ENCODE measurements at regions not wholly inside any gene's neighbourhood (a gene's known extent, or its start where the extent isn't known, plus 50 kb on each side); places are given as distances from the start of the nearest gene placed in this dataset.
"Not testable (repeated sequence)": the region's sequence is repeated elsewhere in the genome, so short reads cannot be mapped to it uniquely, and the experiment has no call there.

DNA sequence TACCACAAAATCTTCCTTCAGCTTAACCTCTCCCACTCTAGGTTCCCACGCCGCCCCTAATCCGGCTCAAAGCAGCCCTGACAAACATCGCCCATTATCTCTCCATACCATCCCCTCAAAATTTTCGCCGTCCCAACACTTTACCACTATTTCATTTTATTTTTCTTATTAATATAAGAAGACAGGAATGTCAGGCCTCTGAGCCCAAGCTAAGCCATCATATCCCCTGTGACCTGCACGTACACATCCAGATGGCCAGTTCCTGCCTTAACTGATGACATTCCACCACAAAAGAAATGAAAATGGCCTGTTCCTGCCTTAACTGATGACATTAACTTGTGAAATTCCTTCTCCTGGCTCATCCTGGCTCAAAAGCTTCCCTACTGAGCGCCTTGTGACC lies 243.4 kb upstream of the PROK2 start:
- not testable (repeated sequence) for DNase-seq

DNA sequence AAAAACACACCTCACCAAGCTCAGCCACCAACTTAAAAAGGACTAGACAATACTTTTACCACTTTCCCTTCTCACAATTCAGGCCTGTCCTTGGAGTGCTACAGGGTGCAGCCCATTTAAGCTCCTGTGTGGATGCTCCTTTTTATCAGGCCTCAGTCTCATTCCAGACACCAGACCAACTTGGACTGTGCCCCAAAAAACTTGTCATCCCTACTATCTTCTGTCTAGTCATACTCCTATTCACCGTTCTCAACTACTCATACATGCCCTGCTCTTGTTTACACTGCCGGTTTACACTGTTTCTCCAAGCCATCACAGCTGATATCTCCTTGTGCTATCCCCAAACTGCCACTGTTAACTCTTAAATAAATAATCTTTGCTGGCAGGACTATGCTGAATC lies 242.8 kb upstream of the PROK2 start:
- DNase-seq, result not testable (repeated sequence)

DNA sequence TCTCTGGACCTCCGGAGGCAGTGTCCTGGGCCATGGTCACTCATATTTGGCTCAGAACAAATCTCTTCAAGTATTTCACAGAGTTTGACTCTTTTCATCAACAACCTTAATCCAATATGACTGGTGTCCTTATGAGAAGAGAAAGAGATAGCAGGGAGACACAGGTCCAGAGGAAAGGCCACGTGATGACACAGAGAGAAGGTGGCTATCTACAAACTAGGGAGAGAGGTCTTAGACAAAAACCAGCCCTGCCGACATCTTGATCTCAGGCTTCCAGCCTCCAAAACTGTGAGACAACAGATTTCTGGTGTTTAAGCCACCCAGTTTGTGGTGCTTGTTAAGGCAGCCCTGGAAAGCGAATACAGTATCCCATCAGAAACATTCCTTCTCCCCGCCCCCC lies 237.1 kb upstream of the PROK2 start:
- no peak for DNase-seq

DNA sequence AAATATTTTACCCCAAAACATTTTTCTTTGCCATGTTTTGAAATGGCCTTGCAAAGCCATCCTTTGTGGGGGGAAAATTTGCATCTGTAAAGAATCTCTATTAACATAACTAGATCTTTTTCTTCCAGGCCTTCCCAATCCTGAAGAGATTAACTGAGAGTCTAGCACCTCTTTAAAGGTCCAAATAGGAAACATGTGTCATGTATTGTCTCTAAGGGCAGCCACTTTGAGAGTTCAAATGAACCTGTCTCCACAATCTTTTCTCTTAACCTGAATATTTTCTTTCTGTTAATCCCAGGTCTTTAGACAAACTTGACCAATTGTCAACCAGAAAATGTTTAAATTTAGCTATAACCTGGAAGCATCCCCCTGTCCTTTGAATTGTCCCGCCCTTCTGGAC lies 236.6 kb upstream of the PROK2 start:
- no peak for DNase-seq

DNA sequence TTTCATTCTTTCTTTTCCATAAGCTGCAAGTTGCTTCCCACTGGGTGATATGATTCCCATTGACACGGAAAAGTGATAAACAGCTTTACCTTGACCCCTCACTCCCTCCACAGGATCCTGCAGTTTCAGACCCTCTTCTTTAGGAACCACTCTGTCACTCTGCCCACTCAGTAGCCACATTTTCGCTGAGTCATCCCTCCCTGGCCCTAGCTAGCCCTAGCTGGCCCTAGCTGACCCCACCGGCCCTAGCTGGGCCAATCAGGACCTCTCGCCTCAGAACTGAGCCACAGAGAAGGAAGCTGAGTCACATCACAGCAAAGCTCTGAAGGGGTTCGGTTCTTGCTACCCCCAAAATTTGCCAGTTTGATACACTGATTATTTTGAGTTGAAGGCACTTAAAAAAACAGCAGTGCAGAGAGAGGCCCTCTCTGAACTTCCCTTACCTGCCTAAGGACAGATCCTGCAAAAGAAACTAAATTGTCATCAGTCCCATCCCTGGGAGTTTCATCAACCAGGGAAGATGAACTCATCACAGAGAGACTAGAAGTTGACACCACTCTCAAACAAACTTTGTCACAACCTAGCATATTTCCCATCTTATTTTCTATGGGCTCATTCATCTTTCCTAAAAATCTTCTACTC lies 233.5 kb upstream of the PROK2 start:
- DNase-seq, result no peak

DNA sequence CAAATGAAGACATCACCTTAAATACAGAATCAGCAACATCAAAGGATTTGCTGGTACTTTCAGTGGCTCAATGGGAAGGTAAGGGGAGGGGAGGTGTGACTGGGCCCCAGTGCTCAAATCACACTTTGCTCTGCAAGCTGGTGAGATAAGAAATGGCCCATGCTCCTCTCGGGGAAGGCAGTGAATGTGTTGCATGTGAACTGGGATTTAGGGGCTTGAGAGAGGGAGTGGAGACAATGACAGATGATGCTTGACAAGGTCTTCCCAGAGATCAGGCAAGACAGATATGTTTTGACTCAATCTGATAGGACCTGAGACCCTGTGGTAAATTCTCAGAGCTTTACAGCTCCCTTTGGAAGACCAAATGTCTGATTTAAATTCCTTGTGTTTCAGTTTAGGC lies 233.0 kb upstream of the PROK2 start:
- DNase-seq, result no peak

DNA sequence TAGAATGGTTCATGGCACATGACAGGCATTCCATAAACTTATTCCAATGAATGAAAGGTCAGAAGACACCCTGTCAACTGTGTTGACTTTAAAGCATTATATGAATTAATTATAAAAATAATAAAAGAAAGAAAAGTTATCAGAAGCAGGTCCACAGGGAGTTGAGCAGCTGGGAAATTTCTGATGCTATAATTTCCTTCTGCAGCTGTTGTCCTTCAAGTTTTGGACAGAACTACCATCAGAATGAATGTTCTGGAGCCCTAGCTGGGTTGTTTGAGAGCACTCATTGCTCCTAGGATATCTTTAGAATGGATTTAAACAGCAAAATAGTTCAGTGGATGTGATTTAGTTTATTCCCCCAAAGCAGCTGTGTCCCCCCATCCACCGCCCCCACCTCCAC lies 232.4 kb upstream of the PROK2 start:
- DNase-seq, result no peak

DNA sequence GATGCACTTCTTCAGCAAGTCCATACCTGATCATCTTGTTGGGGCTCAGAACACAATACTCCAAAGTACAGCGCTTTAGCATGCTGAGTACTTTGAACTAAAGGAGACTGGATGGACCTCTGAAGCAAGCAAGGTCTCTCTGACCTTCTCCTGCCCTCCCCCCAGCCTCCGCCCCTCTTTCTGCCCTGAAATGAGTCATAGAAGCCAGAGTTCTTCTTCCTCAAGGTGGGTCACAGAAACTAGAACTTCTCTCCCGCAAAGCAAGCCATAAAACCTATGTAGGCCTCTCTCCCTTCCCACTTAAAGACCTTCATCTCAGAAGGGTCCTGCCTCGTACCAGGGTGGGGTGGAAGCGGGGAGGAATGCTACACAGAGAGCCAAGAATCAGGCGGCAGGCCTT lies 230.5 kb upstream of the PROK2 start:
- no peak for DNase-seq

DNA sequence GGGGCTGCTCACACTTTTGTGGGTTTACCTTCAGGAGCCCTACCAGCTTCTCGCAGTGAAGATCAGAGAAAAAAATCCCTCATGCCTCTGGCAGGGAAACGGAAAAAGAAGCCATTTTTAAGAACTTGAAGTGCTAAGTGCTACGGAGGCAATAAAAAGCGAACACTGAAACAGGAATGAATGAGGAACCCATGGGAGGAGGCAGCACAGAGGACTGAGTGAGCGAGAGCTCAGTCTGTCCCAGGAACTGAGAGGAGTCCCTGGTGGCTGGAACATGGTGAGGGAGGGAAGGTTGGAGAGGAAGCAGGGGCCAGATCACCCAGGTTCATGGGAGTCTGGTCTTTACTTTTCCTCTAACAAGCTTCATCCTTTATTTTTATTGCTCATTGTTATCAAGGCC lies 228.1 kb upstream of the PROK2 start:
- DNase-seq, result no peak

DNA sequence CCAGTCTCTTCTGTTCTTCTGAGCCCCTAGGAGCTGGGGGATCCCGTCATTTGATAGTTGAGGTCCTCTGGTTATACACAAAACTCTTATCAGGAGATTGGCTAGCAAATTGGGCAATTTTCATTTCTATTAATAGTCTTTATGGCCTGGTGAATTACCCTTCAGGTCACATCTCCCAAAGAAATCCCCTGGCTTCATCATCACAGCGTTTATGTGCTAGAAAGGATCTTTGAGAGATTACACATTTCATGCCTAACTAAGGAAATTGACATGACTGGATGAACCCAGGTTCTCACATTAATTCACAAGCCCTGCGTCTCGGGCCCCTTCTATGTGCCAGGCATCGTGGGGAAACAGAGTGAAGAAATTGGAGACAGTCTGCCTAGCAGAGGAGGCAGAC lies 227.4 kb upstream of the PROK2 start:
- DNase-seq, result no peak

DNA sequence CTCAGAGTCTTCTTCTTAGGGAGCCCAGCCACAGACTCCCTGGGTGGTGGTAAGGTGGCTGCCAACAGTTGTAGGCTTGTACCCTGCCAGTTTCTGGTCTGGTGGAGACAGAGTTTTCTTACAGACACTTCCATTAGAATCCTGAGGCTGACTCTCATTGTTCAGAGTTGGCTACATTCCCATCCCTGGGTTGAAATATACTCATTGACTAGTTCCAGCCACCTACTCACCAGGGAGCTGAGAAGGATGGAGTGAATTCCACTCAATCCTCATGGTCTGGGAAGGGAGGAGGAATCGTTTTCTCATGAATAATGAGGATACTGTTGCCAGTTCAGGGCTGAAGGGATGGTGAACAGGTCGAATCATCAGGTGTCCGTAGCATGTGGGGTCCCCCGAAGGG lies 226.5 kb upstream of the PROK2 start:
- DNase-seq, result no peak

DNA sequence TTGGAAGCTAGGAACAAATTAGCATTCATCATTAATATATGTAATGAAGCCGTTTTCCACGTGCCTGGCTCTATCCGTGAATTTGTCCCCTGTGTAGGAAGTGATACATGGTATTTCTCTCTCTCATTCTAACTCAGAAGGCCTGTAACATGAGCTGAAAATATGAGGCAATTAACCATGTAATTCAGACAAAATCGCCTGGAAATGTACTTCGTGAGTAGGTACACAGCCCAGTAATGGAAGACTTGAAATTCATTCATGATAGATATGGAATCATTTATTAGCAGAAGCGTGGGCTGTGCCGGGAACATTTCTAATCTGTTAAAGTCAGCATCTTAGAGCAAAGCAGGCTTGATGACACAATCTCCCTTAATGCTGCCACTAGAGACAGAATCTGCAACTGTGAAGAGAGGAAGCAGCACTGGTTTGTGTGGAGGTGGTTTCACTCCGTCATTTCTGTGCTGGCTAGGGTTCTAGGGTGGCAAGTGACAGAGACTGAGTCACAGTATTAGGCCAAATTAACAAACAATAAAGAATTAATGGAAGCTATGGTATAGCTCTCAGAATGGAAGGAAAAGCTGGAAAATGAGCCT lies 225.0 kb upstream of the PROK2 start:
- no peak for DNase-seq

DNA sequence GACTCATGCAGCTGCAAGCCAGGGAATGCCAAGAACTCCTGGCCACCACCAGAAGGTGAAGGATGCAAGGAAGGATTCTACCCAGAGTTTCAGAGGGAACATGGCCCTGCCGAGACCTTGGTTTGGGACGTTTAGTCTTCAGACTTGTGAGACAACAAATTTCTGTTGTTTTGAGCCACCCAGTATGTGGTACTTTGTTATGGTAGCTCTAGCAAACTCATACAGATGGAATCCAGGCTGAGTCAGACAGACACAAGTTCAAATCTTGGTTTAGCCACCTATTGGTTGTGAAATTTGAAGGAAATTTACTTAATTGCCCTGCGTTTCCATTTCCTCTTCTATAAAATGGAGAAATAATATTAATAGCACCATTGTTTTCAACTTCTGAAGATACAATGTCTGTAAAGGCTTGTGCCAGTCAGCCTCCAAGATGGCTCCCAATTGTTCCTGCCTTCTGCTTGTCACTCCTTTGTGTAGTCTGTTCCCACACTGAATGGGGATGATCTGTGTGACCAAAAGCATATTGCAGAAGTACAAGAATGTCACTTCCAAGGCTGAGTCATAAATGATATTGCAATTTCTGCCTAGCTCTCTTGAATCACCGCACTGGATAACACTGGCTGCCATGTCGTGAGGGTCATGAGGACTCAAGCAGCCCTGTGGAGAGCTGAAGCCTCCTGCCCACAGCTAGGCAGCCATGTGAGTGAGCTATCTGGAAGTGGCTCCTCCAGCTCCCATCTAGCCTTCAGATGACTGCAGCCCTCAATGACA lies 223.5 kb upstream of the PROK2 start:
- DNase-seq, result no peak

DNA sequence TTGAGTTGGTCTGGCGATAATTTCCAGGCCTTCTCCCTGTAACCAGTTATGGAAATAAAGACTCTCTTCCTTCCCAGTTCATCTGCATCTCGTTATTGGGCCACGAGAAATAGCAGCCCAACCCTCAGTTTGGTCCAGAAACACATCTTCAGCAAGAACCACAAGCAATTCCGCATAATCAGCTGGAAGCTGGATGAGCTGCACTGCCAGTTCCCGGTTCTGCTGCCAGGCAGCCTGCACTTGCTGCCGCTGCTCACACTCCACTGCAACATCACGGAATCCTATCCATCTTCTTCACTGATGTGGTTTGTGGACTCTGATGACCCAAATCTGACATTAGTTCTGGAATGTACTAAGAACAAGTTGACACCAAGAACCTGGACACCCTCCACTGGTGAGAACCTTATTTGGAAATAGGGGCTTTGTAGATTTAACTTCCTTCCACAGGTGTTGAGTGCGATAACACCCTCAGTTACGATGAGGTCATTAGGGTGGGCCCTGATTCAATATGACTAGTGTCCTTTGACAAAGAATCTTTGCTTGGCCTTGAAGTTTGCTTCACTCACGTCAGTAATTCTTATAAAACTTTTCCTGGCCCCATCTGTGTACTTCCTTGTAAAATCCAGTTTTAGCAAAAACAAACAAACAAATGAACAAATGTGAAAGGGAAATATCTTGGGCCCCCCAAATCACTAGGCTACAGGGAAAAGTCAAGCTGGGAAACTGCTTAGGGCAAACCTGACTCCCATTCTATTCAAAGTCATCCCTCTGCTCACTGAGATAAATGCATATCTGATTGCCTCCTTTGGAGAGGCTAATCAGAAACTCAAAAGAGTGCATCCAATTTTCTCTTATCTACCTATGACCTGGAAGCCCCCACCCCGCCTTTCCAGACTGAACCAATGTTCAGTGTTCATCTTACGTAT lies 221.9 kb upstream of the PROK2 start:
- no peak for DNase-seq

DNA sequence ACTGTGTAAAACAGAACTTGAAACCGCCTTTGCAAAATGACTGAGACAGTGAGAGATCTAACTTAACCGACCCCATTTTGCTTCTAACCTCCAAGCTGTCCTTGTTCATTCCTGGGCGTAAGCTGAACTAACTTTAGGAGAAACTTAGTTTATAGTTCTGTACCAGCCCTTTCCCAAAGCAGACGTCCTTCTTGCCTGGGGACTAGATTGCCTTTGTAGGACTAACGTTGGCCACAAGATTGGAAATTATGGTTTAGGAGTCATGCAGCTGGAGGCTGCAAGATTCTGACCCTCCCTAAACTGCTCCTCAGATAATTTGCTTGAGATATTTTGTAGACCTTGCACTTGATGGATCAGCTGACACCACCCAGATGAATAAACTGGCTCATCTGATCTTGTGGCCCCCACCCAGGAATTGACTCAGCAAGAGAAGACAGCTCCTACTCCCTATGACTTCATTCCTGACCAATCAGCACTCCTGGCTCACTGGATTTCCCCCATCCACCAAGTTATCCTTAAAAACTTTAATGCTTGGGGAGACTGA lies 219.9 kb upstream of the PROK2 start:
- DNase-seq, result no peak

DNA sequence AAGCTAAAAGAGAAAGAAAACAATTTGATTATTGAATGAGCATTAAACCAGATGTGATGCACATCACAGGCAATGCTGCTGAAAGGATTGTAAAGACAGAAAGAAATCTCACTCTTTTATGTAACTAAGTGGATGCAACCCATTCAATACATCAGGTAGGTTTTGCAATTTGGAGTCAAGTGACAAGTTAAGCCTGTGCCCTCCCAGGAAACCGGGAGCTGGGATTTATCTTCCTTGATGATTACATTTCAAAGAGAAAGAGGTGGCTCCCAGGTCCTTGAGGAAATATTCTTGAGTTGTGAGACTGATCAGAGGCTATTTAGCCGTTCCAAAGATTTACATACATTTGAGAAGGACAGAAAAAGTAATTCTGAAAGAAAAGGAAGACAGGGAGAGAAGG lies 219.0 kb upstream of the PROK2 start:
- no peak for DNase-seq

DNA sequence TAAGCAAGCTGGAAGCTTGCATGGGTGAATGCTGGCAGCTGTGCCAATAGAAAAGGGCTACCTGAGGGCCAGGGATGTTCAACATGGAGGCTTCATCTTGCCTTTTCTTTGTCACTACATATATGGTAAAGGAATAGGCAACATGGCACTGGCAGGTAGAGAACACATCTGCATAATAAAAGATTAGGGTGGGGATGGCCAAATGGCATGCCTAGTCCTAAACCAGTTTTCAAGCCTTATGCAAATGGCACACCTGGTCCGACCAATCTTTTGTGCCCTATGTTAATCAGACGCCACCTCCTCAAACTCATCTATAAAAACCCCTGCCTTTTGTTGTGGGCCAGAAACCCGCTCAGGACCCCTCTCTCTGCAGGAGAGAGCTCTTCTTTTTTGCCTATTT lies 216.8 kb upstream of the PROK2 start:
- no peak for DNase-seq

DNA sequence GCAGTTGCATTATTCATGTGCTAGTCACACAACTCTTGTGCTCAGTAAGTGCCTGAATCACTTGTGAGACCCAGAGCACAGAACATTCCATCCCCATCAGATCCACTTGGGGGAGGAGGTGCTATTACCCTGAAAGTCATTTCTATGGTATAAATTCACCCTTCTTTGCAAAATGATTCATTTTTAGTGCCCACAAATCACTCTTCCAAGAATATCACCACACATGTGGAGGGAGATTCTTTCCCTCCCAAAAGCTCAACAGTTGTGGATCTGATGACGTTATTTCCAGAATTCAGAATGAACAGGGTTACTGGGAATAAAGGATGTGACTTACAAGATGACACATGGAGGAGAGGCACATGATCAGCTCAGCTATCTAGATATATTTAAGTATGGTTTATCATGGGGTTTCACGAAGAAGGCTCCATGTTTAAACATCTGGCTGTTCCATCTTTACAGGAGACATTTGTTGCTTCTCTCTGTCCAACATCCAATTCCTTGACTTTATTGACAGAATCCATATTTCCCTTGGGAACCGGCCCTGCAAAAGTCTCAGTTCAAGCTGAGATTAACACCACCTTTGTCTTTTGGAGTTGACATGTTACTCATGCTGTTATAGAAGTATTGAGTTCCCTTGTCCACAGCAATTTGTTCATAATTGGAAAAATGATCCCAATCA lies 214.2 kb upstream of the PROK2 start:
- DNase-seq, result no peak

DNA sequence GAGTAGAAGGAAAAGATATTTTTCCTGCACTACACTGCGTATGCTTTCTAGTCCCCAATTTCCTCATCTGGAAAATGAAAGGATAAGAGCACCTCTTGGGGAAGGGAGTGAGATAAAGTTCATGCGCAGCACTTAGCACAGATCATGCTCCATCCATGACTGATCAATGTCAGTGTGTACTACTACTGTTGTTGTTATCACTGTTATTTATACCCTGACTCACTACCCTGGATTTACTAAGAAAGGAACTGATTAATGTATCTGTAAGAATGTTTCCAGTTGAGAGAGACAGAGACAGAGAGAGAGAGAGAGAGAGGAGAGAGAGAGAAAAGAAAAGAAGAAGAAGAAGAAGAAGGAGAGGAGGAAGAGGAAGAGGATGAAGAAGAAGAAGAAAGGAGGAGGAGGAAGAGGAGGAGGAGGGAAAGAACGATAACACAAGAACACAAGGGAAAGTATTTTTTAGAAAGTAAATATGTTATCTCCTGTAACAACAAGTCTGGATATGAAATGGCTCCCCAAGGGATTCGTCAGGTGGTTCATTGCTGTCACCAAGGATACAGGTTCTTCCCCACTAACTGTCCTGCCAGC lies 212.2 kb upstream of the PROK2 start:
- DNase-seq, result no peak

DNA sequence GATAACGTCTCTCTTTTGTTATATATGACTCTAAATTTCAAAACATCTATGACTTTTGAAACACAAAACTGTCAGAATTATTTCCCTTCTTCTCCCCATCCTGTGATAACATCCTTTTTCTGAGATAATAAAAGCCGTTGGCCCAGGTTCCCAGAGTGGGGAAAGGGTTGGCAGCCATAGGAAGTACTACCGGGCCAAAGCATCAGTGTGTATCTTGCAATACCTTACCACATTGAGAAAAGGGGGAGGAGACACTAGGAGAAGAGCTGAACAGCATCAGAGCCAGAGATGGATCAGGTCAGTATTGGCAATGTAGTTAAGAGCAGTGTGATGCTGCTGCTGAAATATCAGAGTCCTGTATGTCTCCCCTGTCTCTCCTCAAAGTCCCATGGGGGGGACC lies 210.0 kb upstream of the PROK2 start:
- DNase-seq, result no peak

DNA sequence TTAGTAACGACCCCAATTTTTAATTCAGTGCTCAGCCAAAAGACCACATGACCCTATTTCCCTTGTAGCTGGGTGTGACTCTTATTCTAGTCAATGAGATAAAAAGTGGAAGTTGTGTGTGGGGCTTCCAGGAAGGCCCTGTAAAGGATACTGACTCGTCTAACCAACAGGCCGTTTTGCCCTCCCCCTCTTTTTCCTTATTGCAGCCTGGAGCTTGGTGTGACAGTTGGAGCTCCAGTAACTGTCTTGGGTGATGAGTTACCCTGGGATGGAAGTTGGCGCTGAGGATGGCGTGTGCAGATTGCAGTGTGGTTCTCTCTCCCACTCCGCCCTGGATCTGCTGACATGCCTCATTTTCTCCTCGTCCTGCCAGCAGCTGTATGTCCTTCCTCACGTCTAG lies 209.3 kb upstream of the PROK2 start:
- DNase-seq, result no peak

DNA sequence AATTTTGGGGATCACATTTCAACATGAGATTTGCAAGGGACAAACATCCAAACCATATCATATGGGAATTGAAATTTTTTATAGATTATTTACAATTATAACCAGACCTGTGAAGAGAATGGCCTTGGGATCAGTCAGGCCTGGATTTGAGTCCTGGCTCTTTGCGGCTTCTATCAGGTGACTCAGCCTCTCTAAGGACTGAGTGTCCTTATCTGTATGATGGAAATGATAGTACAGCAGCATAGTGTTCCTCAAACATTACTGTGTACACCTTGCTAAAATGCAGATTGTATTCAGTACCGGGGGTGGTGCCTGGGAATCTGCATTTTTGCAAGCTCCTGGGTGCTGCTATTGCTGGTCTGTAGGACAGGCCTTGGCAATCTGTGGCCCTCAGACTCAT lies 206.7 kb upstream of the PROK2 start:
- no peak for DNase-seq
